ENCODE measurements at regions not wholly inside any gene's neighbourhood (a gene's known extent, or its start where the extent isn't known, plus 50 kb on each side); places are given as distances from the start of the nearest gene placed in this dataset.

GRCh38 chr13:103762523-103762922 is 696.3 kb upstream of the SLC10A2 start:
- peak in 2 of 3 experiments; percentile 37 to 49; a peak in 4 of 6 replicates for TF ChIP-seq CTCF (IDR thresholded peaks at IDR 0.05 in 2 of 3, conservative IDR thresholded peaks at IDR 0.05 in 1 of 3; ENCODE audit: borderline replicate concordance in 1 of 3, insufficient read depth in 1 of 3, low read depth in 2 of 3, low read length in 2 of 3)
- TF ChIP-seq CBX3 (IDR thresholded peaks at IDR 0.05; ENCODE audit: low read depth) = no peak
- H3K4me3 ChIP-seq (replicated peaks in 1 of 2; ENCODE audit: low read depth in 1 of 2, low read length in 2 of 2) = no peak overlapping the region
- intact Hi-C loops (cut with micrococcal nuclease) = no loop called here
- H3K9me2 ChIP-seq (ENCODE audit: insufficient read depth) = no peaks in the 10 kb centered on the region
- RAD21 ChIA-PET (ENCODE audit: low non-redundant PET in 1 of 2, low total read pairs in 2 of 2, uncharacterized antibody in 2 of 2, unreplicated experiment in 2 of 2) = no interaction called here
- H4K20me1 ChIP-seq (ENCODE audit: insufficient read depth) = no peaks in the 10 kb centered on the region
- DNase-seq (ENCODE audit: low read depth, low spot score) (no peak), ATAC-seq (peak; percentile 47; the same call in 1 of the 2 replicates)
- CTCF ChIA-PET = no interaction called here
- H3K79me2 ChIP-seq (ENCODE audit: insufficient read depth, low read length) = no peaks in the 10 kb centered on the region
- no TSS peak for BruUV-seq (replicated peaks)
- POLR2A ChIA-PET = no interaction called here
- no peak overlapping the region for H3K9ac ChIP-seq (ENCODE audit: low read length)
- H3K4me1 ChIP-seq (ENCODE audit: control insufficient read depth in 1 of 2, insufficient read depth in 2 of 2, low read length in 2 of 2) = no peaks in the 10 kb centered on the region
- H3K36me3 ChIP-seq (ENCODE audit: control insufficient read depth in 1 of 2, insufficient read depth in 2 of 2, low read length in 2 of 2) = no peaks in the 10 kb centered on the region
- no peaks in the 10 kb centered on the region for H3K9me3 ChIP-seq (ENCODE audit: control insufficient read depth in 1 of 2, insufficient read depth in 1 of 2, low read depth in 1 of 2, low read length in 2 of 2)
- H3K27me3 ChIP-seq (ENCODE audit: insufficient read depth, low read length) = no peaks in the 10 kb centered on the region
- H3K4me2 ChIP-seq (ENCODE audit: low read length) = no peak overlapping the region
- H3K27ac ChIP-seq (ENCODE audit: low read depth, low read length) = no peak overlapping the region
- H2AFZ ChIP-seq (ENCODE audit: low read depth, low read length, poor library complexity, severe bottlenecking) = no peak overlapping the region

GRCh38 chr13:103759361-103759760 is 693.1 kb upstream of the SLC10A2 start:
- no peaks in the 10 kb centered on the region for H3K9me3 ChIP-seq (ENCODE audit: control insufficient read depth in 1 of 2, insufficient read depth in 1 of 2, low read depth in 1 of 2, low read length in 2 of 2)
- no peaks in the 10 kb centered on the region for H3K79me2 ChIP-seq (ENCODE audit: insufficient read depth, low read length)
- no peak overlapping the region for H2AFZ ChIP-seq (ENCODE audit: low read depth, low read length, poor library complexity, severe bottlenecking)
- CTCF ChIA-PET = no interaction called here
- H3K4me3 ChIP-seq (replicated peaks in 1 of 2; ENCODE audit: low read depth in 1 of 2, low read length in 2 of 2) = no peak overlapping the region
- intact Hi-C loops (cut with micrococcal nuclease) = no loop called here
- no peak for TF ChIP-seq REST (IDR thresholded peaks at IDR 0.05; ENCODE audit: low read depth)
- TF ChIP-seq ZBTB33 (IDR thresholded peaks at IDR 0.05; ENCODE audit: extremely low read depth, insufficient replicate concordance, low read length) = no peak
- no peak for TF ChIP-seq SIN3A (IDR thresholded peaks at IDR 0.05; ENCODE audit: low read depth)
- no peak for TF ChIP-seq ELF1 (IDR thresholded peaks at IDR 0.05; ENCODE audit: borderline replicate concordance, low read depth)
- TF ChIP-seq SP1 (IDR thresholded peaks at IDR 0.05; ENCODE audit: low read depth) = no peak
- no peak for TF ChIP-seq FOSL1 (IDR thresholded peaks at IDR 0.05; ENCODE audit: low read depth)
- H3K27me3 ChIP-seq (ENCODE audit: insufficient read depth, low read length) = no peaks in the 10 kb centered on the region
- DNase-seq (ENCODE audit: low read depth, low spot score) (no peak), ATAC-seq (no peak)
- no peak overlapping the region for H3K4me2 ChIP-seq (ENCODE audit: low read length)
- H3K36me3 ChIP-seq (ENCODE audit: control insufficient read depth in 1 of 2, insufficient read depth in 2 of 2, low read length in 2 of 2) = no peaks in the 10 kb centered on the region
- H3K9ac ChIP-seq (ENCODE audit: low read length) = no peak overlapping the region
- BruUV-seq (replicated peaks) = no TSS peak
- POLR2A ChIA-PET = no interaction called here
- RAD21 ChIA-PET (ENCODE audit: low non-redundant PET in 1 of 2, low total read pairs in 2 of 2, uncharacterized antibody in 2 of 2, unreplicated experiment in 2 of 2) = no interaction called here
- no peaks in the 10 kb centered on the region for H4K20me1 ChIP-seq (ENCODE audit: insufficient read depth)
- no peak overlapping the region for H3K27ac ChIP-seq (ENCODE audit: low read depth, low read length)
- no peaks in the 10 kb centered on the region for H3K4me1 ChIP-seq (ENCODE audit: control insufficient read depth in 1 of 2, insufficient read depth in 2 of 2, low read length in 2 of 2)
- H3K9me2 ChIP-seq (ENCODE audit: insufficient read depth) = no peaks in the 10 kb centered on the region

Measured in HCT116 (cell line).